HuH-7 (cell line): ENCODE measurements at regions not wholly inside any gene's neighbourhood (a gene's known extent, or its start where the extent isn't known, plus 50 kb on each side); places are given as distances from the start of the nearest gene placed in this dataset.
"Not testable (repeated sequence)": the region's sequence is repeated elsewhere in the genome, so short reads cannot be mapped to it uniquely, and the experiment has no call there.

Experiments used
- DNase-seq: peaks from one replicate; pipeline ENCODE4 v3.0.0; 2011; ENCODE audit warnings: low spot score

GRCh38 chr20:30393523-30393922 lies 863.9 kb upstream of the DEFB115 start:
- DNase-seq: not testable (repeated sequence)

- DNase-seq: not testable (repeated sequence)
These were observed 860.4 kb upstream of the DEFB115 start for GRCh38 chr20:30397111-30397510.

- DNase-seq: not testable (repeated sequence)
These were observed 852.4 kb upstream of the DEFB115 start for GRCh38 chr20:30405061-30405460.

- not testable (repeated sequence) for DNase-seq
These were observed 851.9 kb upstream of the DEFB115 start for GRCh38 chr20:30405585-30405984.

GRCh38 chr20:30406370-30406769 lies 851.1 kb upstream of the DEFB115 start:
- DNase-seq: not testable (repeated sequence)

GRCh38 chr20:30412972-30413371 lies 844.5 kb upstream of the DEFB115 start:
- DNase-seq: no peak

GRCh38 chr20:30417387-30417786 lies 840.1 kb upstream of the DEFB115 start:
- DNase-seq: not testable (repeated sequence)

GRCh38 chr20:30418378-30418777 lies 839.1 kb upstream of the DEFB115 start:
- not testable (repeated sequence) for DNase-seq

- no peak for DNase-seq
These were observed 838.0 kb upstream of the DEFB115 start for GRCh38 chr20:30419466-30419865.

GRCh38 chr20:30419871-30420420 lies 837.5 kb upstream of the DEFB115 start:
- not testable (repeated sequence) for DNase-seq
